HG03060 (cell line): ENCODE measurements at regions not wholly inside any gene's neighbourhood (a gene's known extent, or its start where the extent isn't known, plus 50 kb on each side); places are given as distances from the start of the nearest gene placed in this dataset.
"Not testable (repeated sequence)": the region's sequence is repeated elsewhere in the genome, so short reads cannot be mapped to it uniquely, and the experiment has no call there.

Experiments used
- ATAC-seq: cut with Tn5 transposase; IDR thresholded peaks from one replicate; pipeline ENCODE4 v1.9.1; 2021; ENCODE audit warnings: low read depth, moderate number of reproducible peaks; ENCODE audit not compliant: unreplicated experiment

DNA sequence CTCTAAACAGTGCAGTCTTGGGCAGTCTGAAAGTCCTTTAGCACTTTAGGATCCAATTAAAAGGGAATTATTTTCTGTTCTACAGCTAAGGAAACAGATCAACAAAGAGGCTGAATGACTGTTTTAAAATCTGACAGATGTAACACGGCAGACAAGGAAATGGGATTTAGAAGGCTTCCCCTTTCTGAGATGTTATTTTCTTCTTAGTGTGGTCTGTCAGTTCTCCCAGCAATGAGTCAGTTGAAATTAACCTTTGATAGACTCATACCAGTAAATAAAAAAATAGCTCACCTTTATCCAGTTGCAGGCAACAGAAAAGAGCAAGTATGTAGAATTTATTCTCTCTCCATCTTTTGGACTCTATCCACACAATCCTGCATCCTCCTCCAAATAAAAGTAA is 98.1 kb downstream of the NEDD1 start:
- no peak for ATAC-seq

DNA sequence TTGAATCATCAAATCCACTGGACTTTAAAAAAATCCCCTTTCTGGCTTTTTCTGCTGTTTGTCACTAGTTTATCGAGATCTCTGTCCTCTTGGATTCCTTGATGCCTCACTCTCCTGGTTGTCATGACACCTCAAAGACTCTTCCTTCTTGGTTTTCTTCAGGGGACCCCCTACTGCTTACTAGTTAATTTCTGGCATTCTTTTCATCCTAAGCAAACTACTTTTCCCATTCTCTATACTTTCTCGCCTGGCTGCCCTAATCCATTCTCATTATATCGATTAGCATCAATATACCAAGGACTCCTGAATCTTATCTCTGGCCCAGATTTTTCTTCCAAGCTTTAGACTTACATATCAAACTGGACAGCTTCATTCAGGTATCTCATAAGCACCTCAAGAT is 98.6 kb downstream of the NEDD1 start:
- no peak for ATAC-seq

DNA sequence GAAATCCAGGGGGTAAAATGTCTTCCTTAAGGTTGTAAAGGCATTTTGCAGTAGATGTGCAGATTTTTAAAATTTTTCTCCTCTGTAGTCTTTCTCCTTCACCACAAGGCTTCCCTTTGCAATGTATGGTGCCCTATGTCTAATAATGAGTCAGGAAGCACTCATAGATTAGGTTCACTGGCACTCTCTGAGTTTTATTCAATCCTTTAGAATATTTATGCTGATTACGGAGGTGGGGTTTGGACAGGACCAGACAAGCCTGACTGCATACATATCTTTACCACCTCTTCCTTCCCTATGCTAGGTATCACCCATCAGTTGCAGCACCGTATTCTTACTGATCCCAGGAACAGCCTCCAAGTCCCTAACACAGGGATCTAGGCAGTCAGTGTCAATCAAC is 99.5 kb downstream of the NEDD1 start:
- no peak for ATAC-seq

DNA sequence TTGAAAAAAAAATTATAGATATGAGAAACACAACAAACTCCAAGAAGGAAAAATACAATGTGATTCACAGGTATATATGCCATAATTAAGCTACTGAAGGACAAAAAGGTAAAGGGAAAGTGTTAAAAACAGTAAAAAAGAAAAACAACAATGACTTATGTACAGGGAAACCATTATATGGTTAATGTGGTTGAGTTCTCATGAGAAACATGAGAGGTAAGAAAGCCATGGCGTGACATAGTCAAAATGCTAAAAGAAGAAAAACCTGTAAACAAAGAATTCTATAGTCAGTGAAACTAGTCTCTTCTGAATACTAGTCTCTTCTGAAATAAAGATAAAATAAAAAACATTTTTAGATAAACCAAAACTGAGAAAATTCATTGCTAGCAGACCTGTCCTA is 109.1 kb downstream of the NEDD1 start:
- no peak for ATAC-seq

DNA sequence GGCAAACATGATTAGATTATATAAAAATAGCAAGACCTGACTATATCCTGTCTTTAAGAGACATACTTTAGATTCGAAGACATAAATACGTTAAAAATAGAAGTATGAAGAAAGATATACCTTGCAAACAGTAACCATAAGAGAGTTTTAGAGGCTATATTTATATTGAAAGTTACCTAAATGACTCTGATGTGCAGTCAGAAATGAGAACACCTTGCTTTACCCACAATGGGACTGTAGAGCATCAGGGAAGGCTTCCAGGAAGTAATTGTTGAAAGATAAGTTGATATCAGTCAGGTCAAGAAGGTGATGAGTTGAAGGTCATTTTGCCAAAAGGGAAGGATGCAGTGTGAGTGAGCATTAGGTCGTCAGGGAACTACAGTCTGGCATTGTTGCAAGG is 110.2 kb downstream of the NEDD1 start:
- ATAC-seq: no peak

DNA sequence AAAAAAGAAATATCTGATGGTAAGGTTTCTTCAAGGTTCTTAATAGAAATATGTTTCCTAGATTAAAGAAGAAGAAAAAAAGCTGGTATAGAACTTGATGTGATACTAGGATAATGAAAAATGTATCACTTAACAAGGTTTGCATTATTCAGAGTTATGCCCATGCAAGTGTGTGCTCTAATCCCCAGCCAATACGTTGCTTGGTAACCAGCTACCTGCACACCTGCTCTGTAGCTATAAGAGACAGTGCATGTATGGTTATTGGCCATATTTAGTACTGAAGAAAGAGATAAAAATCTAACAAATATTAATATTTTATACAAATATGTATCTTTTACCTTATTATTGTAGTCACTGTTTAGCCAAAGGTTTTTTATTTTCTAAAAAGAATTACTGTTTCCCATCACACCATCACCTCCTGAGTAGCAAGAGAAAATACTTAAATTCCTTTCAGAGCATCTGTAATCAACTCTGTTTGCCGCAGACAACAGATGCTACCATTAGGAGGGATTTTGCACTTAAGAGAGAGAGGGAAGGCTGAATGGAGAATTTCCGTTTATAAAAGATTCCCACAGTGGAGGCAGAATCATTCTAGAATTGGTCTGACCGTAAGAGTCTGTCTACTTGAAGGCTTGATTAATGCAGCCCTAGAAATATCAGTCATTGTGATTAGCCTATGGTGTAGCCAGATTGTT is 115.6 kb downstream of the NEDD1 start:
- no peak for ATAC-seq

DNA sequence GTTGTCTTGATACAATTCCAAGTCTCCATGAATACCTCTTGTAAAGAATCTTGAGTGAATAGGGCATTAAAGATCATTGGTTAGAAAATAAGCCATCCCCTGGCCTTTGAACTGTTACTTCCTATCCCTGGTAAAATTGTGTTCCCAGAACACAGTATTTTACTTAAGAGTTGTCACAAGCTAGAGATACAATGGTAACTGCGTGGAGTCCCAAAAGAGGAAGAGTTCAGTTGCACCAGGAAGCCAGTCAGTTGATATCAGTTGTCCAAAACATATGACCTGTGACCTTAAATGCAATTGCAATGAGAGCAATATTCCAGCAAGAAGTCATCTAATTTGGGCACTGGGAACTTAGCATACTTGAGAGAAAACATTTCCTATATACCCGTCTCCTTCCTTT is 117.3 kb downstream of the NEDD1 start:
- ATAC-seq: no peak

DNA sequence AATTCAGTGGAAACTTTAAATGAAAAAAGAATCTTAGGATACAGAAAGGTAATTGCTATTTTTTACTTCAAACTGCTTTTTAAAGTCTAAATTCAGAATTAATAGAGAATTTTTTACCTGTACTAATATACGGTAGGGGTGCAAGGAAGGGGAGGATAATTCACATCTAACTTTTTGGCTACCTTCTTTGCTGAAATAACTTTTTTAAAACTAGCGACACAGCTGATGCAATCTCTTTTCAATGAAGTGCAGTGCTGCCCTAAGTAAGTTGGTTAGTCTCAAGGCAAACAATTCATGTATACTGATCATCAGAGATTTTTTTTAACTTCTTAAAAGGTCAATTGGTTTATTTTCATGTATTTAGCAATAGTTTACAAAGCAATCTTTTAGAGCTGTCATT is 119.8 kb downstream of the NEDD1 start:
- ATAC-seq: no peak

DNA sequence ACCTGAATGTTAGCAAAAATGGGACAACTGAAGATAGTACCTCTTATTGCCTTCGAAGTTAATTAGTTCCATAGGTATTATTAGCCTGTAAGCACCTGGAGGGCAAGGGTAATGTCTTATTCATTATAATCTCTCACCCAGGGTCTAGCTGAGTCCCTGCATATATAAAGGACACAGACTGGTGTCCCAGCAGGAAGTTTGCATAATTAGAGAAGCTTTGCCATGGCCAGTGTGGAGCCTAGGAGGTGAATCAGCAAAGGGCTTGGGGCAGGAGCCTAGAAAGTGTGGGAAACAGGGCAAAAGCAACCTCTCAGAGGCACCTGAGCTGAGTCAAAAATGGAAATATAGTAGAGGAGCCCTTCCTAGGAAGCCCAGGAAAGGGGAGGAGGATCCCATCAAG is 120.4 kb downstream of the NEDD1 start:
- no peak for ATAC-seq

DNA sequence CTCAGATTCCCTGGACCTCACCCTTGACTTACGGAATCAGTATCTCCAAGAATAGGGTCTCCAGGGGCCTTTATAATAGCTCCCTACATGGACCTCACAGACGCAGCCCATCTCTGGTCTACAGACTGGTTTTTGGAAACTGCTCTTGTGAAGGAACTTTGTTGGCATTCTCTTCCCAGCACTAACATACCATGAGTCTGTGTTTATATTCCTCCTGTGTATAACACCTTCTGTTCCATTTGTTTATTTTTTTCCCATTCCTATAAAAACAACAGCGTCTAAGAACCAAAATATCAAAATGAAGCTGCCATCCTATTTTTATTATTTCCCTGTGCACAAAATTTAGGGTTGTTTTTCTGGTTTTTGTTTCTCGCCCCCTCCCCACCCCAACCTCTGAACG is 131.1 kb downstream of the NEDD1 start:
- no peak for ATAC-seq

DNA sequence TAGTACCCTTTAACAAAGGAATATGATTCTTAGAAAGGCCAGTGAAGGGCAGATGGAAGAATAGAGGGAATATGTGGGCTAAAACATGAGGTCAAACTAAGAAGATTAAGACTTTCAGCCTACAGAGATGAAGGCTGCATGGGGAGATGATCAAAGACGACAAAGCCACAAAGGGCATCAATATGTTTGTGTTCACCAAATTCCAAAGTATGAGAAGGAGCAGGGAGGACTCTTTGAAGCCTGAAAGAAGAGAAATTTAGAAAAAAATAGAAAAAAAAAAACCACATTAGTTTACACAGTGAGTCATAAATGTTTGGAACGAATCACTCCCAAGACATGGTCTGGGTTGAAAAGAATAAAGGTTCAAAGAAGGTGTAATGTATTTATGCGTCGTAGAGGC is 131.8 kb downstream of the NEDD1 start:
- no peak for ATAC-seq

DNA sequence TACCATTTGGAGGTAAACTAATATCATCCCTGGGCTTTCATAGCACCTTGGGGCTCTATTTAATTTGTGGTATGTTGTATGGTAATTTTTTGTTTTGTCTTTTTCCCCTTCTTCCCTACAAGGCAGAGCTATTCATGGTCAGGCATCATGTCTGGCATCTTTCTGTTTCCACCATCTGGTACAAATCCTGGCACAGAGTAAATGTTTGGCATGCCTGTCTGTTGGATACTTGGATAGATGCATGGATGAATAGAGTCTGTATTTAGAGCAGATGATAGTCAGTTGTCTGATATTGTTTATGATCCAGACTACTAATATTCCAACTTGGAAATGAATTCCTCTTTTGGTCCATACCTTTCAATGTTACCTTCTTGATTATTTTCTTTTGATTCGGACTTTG is 139.8 kb downstream of the NEDD1 start:
- no peak for ATAC-seq

DNA sequence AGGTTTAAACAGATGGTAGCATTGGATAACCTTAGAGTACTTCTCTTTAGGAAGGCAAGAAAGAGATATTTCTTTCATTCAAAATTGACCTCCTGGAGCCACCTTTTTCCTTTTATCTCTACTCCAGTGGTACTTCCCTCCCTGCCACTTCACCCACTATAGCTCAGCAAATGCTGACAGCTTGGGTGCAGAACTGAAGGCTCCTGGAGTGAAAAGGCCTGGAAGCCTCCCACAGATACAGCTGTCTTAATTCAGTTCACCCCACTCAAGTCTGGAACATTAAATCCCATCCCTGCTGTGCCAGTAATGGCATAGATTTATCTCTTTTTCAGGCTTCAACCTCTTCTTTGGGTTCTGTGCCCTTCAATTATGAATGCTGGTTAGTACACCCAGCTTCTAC is 140.3 kb downstream of the NEDD1 start:
- no peak for ATAC-seq

DNA sequence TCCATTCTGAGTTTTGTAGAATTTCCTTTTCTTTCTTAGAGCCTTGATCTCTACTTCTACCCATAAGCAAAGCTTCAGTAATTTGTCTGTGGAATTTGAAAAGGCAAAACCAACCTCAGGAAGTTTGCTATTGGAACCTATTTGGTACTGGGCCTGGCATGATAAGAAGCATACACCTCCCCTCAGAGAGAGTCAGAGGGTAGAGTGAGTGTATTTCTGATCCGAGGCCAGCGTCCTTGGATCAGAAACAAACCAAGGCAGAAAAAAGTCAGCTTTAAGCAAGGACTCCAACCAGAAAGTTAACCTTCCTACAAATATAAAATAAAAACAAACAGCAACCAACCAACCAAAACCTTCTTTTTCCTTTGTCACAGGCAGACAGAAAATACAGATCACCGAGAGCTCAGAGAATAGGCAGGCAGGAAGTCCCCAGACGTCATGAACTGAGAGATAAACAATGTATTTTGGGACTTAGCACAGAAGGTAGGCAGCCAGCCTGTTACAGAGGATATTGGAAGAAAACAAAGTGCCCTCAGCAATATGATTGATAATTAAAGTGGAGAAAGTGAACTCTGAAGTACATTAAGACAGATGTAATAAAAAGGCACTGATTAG is 141.5 kb downstream of the NEDD1 start:
- no peak for ATAC-seq

DNA sequence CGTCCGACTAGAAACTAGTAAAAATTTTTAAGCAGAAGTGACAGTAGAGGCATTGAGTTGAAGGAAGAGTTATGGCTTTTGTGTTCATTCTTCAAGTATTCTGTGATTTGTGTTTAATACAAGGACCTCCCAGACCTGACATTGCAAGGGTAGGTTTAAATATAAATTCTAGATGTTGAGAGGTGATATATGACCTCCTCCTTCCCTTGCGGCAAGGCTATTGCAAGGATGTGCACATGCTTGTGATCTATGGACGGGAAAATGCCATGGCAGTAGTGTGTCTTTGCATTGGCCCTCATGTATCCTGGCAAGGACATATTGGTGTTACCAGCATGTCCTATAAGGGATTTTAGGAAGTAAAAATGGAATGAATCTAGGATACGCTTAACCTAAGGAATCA is 143.5 kb downstream of the NEDD1 start:
- ATAC-seq: no peak

DNA sequence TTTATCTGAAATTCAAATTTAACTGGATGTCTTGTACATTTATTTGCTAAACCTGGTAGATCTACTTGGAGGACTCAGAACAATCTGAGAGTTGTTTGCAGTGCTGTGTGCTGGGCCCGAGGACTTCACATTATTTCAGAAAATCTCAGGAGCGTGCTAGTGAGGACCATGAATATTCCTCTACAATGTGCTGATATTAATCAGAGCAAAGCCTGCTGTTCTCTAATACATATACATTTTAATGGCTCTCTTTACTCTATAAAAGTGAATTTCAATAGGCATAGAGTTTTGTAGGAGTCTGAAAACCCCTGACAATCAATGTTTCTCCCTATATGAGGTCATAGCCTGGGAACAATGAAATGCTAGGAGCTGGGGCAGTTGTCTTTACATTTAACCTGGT is 144.3 kb downstream of the NEDD1 start:
- no peak for ATAC-seq

DNA sequence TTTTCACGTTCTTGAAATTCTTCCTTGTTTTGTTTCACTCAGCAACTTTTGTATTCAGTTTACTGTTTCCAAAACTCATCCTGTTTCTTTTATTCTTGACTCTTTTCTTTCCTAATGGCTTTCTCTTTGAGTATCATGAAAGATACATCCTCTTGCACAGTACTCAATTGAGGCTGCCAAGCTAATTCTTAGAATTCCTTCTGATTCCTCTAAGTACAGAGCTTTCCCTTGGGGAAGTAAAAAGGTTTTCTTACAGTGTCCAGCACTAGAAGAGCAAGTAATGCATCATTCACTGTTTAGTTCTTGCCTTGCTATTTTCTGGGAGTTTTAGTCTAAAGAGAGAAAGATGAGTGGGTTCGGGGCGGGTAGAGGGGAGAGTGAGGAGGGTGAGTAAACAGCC is 154.1 kb downstream of the NEDD1 start:
- no peak for ATAC-seq

DNA sequence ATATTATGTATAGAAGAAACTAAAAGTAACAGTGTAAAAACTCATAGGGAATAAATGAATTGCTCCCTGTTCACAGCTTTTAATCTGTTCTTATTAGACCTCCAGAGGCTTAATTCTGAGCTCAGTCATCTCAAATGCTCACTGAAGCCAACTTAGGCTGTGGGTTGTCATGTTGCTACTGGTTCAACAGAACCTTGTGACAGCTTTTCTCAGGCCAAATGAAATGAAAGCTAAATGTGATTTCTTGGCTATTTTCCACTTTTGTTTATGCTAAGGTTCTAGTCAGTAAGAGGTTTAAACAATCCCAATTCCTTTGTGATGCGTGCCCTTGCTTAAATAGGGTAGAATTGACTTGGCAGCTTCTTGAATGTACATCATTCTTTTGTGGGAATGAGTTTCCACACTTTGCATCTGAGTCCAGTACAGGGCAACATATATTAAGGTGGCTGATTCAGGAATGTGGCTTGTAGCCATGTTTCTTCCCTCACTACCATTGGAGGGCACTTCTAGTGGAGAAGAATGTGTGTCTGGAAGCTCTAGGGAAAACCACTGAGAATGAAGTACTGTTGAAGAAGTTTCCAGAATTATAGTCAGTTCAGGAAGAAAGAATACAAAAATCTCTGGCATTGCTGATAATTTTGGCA is 156.4 kb downstream of the NEDD1 start:
- no peak for ATAC-seq

DNA sequence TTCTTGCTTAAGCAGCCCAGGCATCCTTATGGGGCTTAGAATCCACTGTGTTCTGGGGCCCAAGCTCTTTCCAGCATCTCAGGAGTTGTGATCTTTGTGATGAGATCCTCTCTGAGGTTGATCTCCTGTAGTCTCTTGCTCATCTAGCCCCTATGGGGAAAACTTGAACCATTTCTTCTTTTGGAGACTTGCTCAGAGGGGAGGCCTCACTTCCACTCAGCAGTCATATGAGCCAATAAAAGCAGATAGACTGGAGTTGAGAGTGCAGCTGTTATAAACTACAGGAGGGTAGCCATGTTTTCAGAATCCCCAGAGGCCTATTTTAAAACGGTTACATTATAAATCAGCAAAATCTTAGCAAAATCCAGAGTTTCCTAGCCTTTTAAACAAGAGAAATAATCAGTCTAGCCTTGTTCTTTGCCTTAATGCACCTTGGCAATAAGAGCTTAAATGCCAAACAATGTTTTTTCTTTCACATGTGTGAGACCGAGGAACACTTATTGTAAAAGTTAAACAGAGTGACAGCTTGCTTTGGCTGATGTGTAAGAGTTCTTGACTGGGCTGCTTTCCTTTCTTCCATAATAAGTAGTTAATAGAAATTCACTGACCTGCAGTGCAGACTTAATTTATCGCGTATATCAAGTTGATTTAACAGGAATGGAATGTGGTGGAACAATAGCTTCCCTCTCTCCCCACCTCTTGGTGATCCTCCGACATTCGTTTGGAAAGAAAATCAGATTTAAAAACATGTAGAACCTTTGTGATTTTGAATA is 168.3 kb downstream of the NEDD1 start:
- no peak for ATAC-seq

DNA sequence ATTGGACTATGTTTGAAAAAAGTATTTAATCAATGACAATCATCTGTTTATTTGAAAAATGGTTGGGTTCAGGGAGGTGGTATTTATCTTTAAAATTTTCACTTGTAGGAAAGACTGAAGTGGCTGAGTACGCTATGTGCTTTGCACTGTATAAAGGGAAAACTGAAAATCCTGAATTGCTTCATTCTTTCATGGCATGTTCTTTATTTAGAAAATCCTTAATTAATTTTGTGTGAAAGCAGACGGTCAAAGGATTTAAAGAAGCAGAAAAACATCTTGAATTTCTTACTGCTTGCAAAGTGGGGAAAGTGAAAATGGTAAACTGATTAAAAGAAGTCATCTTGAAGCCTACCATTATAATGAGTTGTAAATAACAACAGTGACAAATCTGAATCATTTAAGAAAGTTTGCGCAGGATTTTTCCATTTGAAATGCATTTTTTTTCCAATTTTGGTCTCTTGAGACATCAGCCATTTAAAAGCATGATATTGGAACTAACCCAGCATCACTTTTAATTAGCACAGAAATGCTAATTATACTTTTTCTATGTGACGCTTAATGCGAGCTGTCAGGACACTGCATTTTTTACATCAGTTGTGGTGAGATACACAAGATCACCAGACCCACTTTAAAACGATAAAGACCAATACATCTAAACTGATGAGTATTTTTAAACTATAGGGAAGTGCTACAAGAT is 169.0 kb downstream of the NEDD1 start:
- no peak for ATAC-seq

DNA sequence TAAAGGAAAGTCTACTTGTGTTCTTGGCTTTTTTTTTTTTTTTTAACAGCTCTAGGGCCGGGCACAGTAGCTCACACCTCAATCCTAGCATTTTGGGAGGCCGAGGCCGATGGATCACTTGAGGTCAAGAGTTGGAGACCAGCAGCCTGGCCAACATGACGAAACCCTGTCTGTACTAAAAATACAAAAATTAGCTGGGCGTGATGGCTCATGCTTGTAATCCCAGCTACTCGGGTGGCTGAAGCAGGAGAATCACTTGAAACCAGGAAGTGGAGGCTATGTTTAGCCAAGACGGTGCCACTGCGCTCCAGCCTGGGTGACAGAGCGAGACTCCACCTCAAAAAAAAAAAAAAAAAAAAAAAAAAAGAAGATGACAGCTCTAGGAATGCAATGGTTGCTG is 169.9 kb downstream of the NEDD1 start:
- ATAC-seq: not testable (repeated sequence)
